ENCODE measurements at regions not wholly inside any gene's neighbourhood (a gene's known extent, or its start where the extent isn't known, plus 50 kb on each side); places are given as distances from the start of the nearest gene placed in this dataset.
"Not testable (repeated sequence)": the region's sequence is repeated elsewhere in the genome, so short reads cannot be mapped to it uniquely, and the experiment has no call there.

GRCh38 chr10:9339716-9340115 is 1285.2 kb downstream of the GATA3 start:
- no peak for DNase-seq

GRCh38 chr10:9342885-9343570 is 1288.5 kb downstream of the GATA3 start:
- DNase-seq, result no peak

GRCh38 chr10:9347933-9348332 is 1293.4 kb downstream of the GATA3 start:
- DNase-seq, result not testable (repeated sequence)

GRCh38 chr10:9357471-9357870 is 1303.0 kb downstream of the GATA3 start:
- DNase-seq, result no peak

GRCh38 chr10:9362721-9363120 is 1308.2 kb downstream of the GATA3 start:
- peak in 1 of 2 donors; percentile 9 for DNase-seq

GRCh38 chr10:9379183-9379582 is 1324.7 kb downstream of the GATA3 start:
- no peak for DNase-seq

GRCh38 chr10:9381733-9382532 is 1327.4 kb downstream of the GATA3 start:
- DNase-seq, result no peak

GRCh38 chr10:9382533-9382866 is 1328.0 kb downstream of the GATA3 start:
- no peak for DNase-seq

- DNase-seq, result no peak
Measured at GRCh38 chr10:9390516-9390915, 1336.0 kb downstream of the GATA3 start.

- DNase-seq, result no peak
Measured at GRCh38 chr10:9399275-9399983, 1344.9 kb downstream of the GATA3 start.

GRCh38 chr10:9402067-9402466 is 1347.6 kb downstream of the GATA3 start:
- not testable (repeated sequence) for DNase-seq

GRCh38 chr10:9402507-9403195 is 1348.2 kb downstream of the GATA3 start:
- DNase-seq, result not testable (repeated sequence)

GRCh38 chr10:9407201-9407600 is 1352.7 kb downstream of the GATA3 start:
- not testable (repeated sequence) for DNase-seq

- DNase-seq, result no peak
Measured at GRCh38 chr10:9416331-9416730, 1361.8 kb downstream of the GATA3 start.

GRCh38 chr10:9419757-9420156 is 1365.3 kb downstream of the GATA3 start:
- DNase-seq, result no peak

GRCh38 chr10:9427209-9427608 is 1372.7 kb downstream of the GATA3 start:
- no peak for DNase-seq

GRCh38 chr10:9437131-9437530 is 1382.6 kb downstream of the GATA3 start:
- no peak for DNase-seq

GRCh38 chr10:9443758-9444157 is 1389.3 kb downstream of the GATA3 start:
- no peak for DNase-seq

GRCh38 chr10:9449530-9449929 is 1395.0 kb downstream of the GATA3 start:
- DNase-seq, result no peak

GRCh38 chr10:9450801-9451200 is 1396.3 kb downstream of the GATA3 start:
- DNase-seq, result no peak

GRCh38 chr10:9451211-9451773 is 1396.8 kb downstream of the GATA3 start:
- no peak for DNase-seq

- no peak for DNase-seq
Measured at GRCh38 chr10:9452056-9452455, 1397.6 kb downstream of the GATA3 start.

GRCh38 chr10:9453871-9454270 is 1399.4 kb downstream of the GATA3 start:
- DNase-seq, result not testable (repeated sequence)

Measured in stimulated activated CD4-positive, alpha-beta T cell treated with anti-CD3 and anti-CD28 coated beads, Interleukin-2, amount 100 ng/mL, for 24 hours (primary cell).